ENCODE measurements at regions not wholly inside any gene's neighbourhood (a gene's known extent, or its start where the extent isn't known, plus 50 kb on each side); places are given as distances from the start of the nearest gene placed in this dataset.

DNA sequence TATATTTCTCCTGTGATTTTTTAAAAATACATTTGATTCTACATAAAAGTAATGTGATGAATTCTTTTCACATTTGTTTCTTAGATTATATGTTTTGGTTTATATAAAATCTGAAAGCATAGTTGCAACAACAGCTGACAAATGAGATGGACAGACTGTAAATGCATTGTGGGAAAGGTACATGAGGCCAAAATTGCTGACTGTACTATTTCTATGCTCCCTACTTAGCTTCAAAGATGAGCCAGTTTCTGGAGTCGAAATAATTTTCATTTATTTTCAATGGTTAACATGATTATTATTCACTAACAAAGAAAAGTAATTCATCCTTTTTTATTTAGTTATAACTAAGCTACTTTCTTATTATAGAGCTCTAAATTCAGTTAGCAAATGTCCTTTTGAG lies 441.3 kb upstream of the CCNG1 start:
- H3K27me3 ChIP-seq (ENCODE audit: insufficient read depth, low read length): no peaks in the 10 kb centered on the region
- no peaks in the 10 kb centered on the region for H3K4me1 ChIP-seq (ENCODE audit: insufficient read depth, low read length)
- H3K27ac ChIP-seq (ENCODE audit: low read length): no peak overlapping the region
- no peak overlapping the region for H3K9ac ChIP-seq (ENCODE audit: low read depth, low read length)
- H3K9me3 ChIP-seq (ENCODE audit: insufficient read depth, low read depth, low read length): no peaks in the 10 kb centered on the region
- H3K4me3 ChIP-seq (ENCODE audit: low read length): no peak overlapping the region
- no peaks in the 10 kb centered on the region for H3K36me3 ChIP-seq (ENCODE audit: insufficient read depth, low read depth, low read length)

- no peak overlapping the region for H3K9ac ChIP-seq (ENCODE audit: low read depth, low read length)
- H3K4me1 ChIP-seq (ENCODE audit: insufficient read depth, low read length): no peaks in the 10 kb centered on the region
- no peak overlapping the region for H3K4me3 ChIP-seq (ENCODE audit: low read length)
- H3K9me3 ChIP-seq (ENCODE audit: insufficient read depth, low read depth, low read length): no peaks in the 10 kb centered on the region
- no peaks in the 10 kb centered on the region for H3K36me3 ChIP-seq (ENCODE audit: insufficient read depth, low read depth, low read length)
- no peak overlapping the region for H3K27ac ChIP-seq (ENCODE audit: low read length)
- no peaks in the 10 kb centered on the region for H3K27me3 ChIP-seq (ENCODE audit: insufficient read depth, low read length)
Measured at GRCh38 chr5:163005949-163006348, 431.4 kb upstream of the CCNG1 start.

DNA sequence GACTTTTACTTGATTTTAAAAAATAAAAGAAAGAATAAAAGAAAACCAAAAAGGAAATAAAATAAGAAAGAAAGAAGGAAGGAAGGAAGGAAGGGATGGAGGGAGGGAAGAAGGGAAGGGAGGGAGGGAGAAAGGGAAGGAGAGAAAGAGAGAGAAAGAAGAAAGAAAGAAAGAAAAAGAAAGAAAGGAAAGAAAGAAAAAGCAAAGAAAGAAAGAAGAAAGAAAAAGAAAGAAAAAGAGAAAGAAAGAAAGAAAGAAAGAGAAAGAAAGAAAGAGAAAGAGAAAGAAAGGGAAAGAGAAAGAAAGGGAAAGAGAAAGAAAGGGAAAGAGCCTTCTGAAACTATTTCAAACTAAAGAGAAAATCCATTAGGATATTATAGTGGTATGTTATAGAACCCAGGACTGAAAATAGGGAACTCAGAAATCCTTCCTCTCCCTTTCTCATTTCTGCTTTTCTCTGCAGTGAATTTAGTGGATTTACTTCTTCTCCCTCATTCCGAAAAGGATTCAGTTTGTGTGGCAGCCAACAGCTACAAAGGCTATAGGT lies 414.7 kb upstream of the CCNG1 start:
- no peaks in the 10 kb centered on the region for H3K4me1 ChIP-seq (ENCODE audit: insufficient read depth, low read length)
- no peaks in the 10 kb centered on the region for H3K36me3 ChIP-seq (ENCODE audit: insufficient read depth, low read depth, low read length)
- H3K27me3 ChIP-seq (ENCODE audit: insufficient read depth, low read length): no peaks in the 10 kb centered on the region
- H3K4me3 ChIP-seq (ENCODE audit: low read length): no peak overlapping the region
- no peaks in the 10 kb centered on the region for H3K9me3 ChIP-seq (ENCODE audit: insufficient read depth, low read depth, low read length)
- H3K9ac ChIP-seq (ENCODE audit: low read depth, low read length): no peak overlapping the region
- no peak overlapping the region for H3K27ac ChIP-seq (ENCODE audit: low read length)

GRCh38 chr5:163023846-163024245 lies 413.5 kb upstream of the CCNG1 start:
- Histone ChIP-seq H3K9ac (ENCODE audit: low read depth, low read length) (no peak overlapping the region), H3K27ac (ENCODE audit: low read length) (no peak overlapping the region), H3K27me3 (ENCODE audit: insufficient read depth, low read length) (no peaks in the 10 kb centered on the region), H3K4me3 (ENCODE audit: low read length) (no peak overlapping the region), H3K36me3 (ENCODE audit: insufficient read depth, low read depth, low read length) (no peaks in the 10 kb centered on the region), H3K9me3 (ENCODE audit: insufficient read depth, low read depth, low read length) (no peaks in the 10 kb centered on the region), H3K4me1 (ENCODE audit: insufficient read depth, low read length) (no peaks in the 10 kb centered on the region)

- Histone ChIP-seq H3K27ac (ENCODE audit: low read length) (no peak overlapping the region), H3K36me3 (ENCODE audit: insufficient read depth, low read depth, low read length) (no peaks in the 10 kb centered on the region), H3K27me3 (ENCODE audit: insufficient read depth, low read length) (no peaks in the 10 kb centered on the region), H3K9ac (ENCODE audit: low read depth, low read length) (no peak overlapping the region), H3K4me1 (ENCODE audit: insufficient read depth, low read length) (no peaks in the 10 kb centered on the region), H3K4me3 (ENCODE audit: low read length) (no peak overlapping the region), H3K9me3 (ENCODE audit: insufficient read depth, low read depth, low read length) (no peaks in the 10 kb centered on the region)
Measured at GRCh38 chr5:163024936-163025335, 412.5 kb upstream of the CCNG1 start.

GRCh38 chr5:163033656-163034055 lies 403.7 kb upstream of the CCNG1 start:
- Histone ChIP-seq H3K27me3 (ENCODE audit: insufficient read depth, low read length) (no peaks in the 10 kb centered on the region), H3K9ac (ENCODE audit: low read depth, low read length) (no peak overlapping the region), H3K4me1 (ENCODE audit: insufficient read depth, low read length) (no peaks in the 10 kb centered on the region), H3K9me3 (ENCODE audit: insufficient read depth, low read depth, low read length) (peaks cover 6% of the 10 kb centered on the region), H3K27ac (ENCODE audit: low read length) (no peak overlapping the region), H3K4me3 (ENCODE audit: low read length) (no peak overlapping the region), H3K36me3 (ENCODE audit: insufficient read depth, low read depth, low read length) (no peaks in the 10 kb centered on the region)

DNA sequence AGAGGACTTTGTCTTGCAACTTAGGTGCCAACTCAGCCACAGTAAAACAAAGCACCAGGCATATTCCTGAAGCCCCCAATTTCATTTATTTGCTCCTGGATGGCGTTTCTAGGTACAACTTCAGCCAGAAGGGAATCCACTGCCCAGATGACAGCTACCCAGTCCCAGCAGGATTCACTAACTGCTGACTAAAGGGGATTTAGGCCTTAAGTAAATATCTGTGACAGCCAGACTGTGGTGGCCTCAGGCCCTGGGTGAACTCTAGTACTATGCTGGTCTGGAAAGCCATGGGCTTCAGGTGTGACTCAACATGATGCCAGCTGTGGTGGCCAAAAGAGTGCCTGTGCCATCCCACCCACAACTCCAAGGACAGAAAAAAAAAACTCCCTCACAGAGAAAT lies 396.1 kb upstream of the CCNG1 start:
- Histone ChIP-seq H3K4me1 (ENCODE audit: insufficient read depth, low read length) (no peaks in the 10 kb centered on the region), H3K9ac (ENCODE audit: low read depth, low read length) (no peak overlapping the region), H3K9me3 (ENCODE audit: insufficient read depth, low read depth, low read length) (no peaks in the 10 kb centered on the region), H3K4me3 (ENCODE audit: low read length) (no peak overlapping the region), H3K27ac (ENCODE audit: low read length) (no peak overlapping the region), H3K36me3 (ENCODE audit: insufficient read depth, low read depth, low read length) (no peaks in the 10 kb centered on the region), H3K27me3 (ENCODE audit: insufficient read depth, low read length) (no peaks in the 10 kb centered on the region)

DNA sequence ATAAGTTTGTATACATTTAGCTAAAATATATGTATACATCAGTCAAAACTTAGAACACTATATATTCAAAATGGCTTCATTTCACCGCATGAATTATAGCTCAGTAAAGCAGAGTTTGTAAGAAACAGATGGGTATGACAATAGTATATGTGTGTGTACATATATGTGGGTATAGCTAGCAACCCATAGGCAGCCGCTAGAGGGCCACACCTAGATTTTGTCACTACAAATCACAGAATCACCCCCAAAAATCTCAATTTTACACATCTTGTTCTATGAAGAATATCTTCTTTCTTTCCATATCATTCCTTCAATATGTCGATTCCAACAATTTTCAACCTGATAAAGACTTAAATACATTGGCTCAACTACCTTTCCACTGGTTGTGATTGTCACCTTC lies 357.8 kb upstream of the CCNG1 start:
- no peak overlapping the region for H3K4me3 ChIP-seq (ENCODE audit: low read length)
- no peaks in the 10 kb centered on the region for H3K27me3 ChIP-seq (ENCODE audit: insufficient read depth, low read length)
- H3K9me3 ChIP-seq (ENCODE audit: insufficient read depth, low read depth, low read length): no peaks in the 10 kb centered on the region
- H3K4me1 ChIP-seq (ENCODE audit: insufficient read depth, low read length): no peaks in the 10 kb centered on the region
- H3K9ac ChIP-seq (ENCODE audit: low read depth, low read length): no peak overlapping the region
- H3K36me3 ChIP-seq (ENCODE audit: insufficient read depth, low read depth, low read length): no peaks in the 10 kb centered on the region
- H3K27ac ChIP-seq (ENCODE audit: low read length): no peak overlapping the region

- Histone ChIP-seq H3K36me3 (ENCODE audit: insufficient read depth, low read depth, low read length) (no peaks in the 10 kb centered on the region), H3K9me3 (ENCODE audit: insufficient read depth, low read depth, low read length) (no peaks in the 10 kb centered on the region), H3K27ac (ENCODE audit: low read length) (no peak overlapping the region), H3K9ac (ENCODE audit: low read depth, low read length) (no peak overlapping the region), H3K27me3 (ENCODE audit: insufficient read depth, low read length) (no peaks in the 10 kb centered on the region), H3K4me1 (ENCODE audit: insufficient read depth, low read length) (peaks cover 3% of the 10 kb centered on the region; the same call in 1 of the 2 replicates), H3K4me3 (ENCODE audit: low read length) (no peak overlapping the region)
Measured at GRCh38 chr5:163089230-163089629, 348.2 kb upstream of the CCNG1 start.

DNA sequence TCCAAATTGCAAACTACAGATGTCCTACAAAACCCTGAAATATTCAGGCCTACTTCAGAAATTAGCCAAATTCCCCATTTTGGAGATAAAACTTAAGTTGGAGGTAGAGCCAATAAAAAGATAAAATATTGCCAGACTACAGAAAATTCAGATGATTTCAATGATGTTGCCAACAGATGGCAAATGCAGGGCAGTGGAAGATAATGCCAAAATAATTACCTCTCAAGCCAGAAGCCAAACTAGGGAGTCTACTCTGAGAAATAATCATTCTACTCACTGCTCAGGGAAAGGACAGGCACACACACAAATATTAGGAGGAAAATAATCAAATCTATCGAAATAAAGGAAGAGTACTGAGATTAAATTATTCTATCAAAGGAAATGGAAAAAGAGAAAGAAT lies 347.5 kb upstream of the CCNG1 start:
- H3K9me3 ChIP-seq (ENCODE audit: insufficient read depth, low read depth, low read length): no peaks in the 10 kb centered on the region
- H3K4me1 ChIP-seq (ENCODE audit: insufficient read depth, low read length): peaks cover 3% of the 10 kb centered on the region; the same call in 1 of the 2 replicates
- H3K4me3 ChIP-seq (ENCODE audit: low read length): no peak overlapping the region
- no peak overlapping the region for H3K27ac ChIP-seq (ENCODE audit: low read length)
- no peaks in the 10 kb centered on the region for H3K36me3 ChIP-seq (ENCODE audit: insufficient read depth, low read depth, low read length)
- H3K27me3 ChIP-seq (ENCODE audit: insufficient read depth, low read length): no peaks in the 10 kb centered on the region
- no peak overlapping the region for H3K9ac ChIP-seq (ENCODE audit: low read depth, low read length)

GRCh38 chr5:163094492-163095180 lies 342.8 kb upstream of the CCNG1 start:
- Histone ChIP-seq H3K4me3 (ENCODE audit: low read length) (no peak overlapping the region), H3K27me3 (ENCODE audit: insufficient read depth, low read length) (no peaks in the 10 kb centered on the region), H3K4me1 (ENCODE audit: insufficient read depth, low read length) (peaks cover 4% of the 10 kb centered on the region; the same call in 1 of the 2 replicates), H3K9ac (ENCODE audit: low read depth, low read length) (no peak overlapping the region), H3K36me3 (ENCODE audit: insufficient read depth, low read depth, low read length) (no peaks in the 10 kb centered on the region), H3K9me3 (ENCODE audit: insufficient read depth, low read depth, low read length) (no peaks in the 10 kb centered on the region), H3K27ac (ENCODE audit: low read length) (no peak overlapping the region)

DNA sequence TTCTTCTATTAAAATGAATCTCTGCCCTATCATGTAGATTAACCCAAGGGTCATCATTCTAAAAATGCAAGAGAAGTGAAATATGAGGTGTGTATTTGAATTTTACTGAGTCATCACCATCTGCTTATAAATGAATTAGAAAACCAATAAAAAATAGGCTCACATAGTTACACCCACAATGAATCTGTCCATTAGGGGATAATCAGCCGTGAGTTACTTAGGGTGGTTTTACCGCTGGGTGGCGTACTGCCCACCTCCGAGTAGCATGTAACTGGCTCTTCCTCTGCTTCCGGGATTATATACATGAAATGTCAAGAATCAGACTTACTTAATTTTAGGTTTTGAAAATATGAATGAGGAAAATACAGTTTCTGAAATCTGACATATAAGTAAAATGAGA lies 332.9 kb upstream of the CCNG1 start:
- no peaks in the 10 kb centered on the region for H3K36me3 ChIP-seq (ENCODE audit: insufficient read depth, low read depth, low read length)
- H3K4me1 ChIP-seq (ENCODE audit: insufficient read depth, low read length): peaks cover 9% of the 10 kb centered on the region; the same call in 1 of the 2 replicates
- no peaks in the 10 kb centered on the region for H3K27me3 ChIP-seq (ENCODE audit: insufficient read depth, low read length)
- H3K9me3 ChIP-seq (ENCODE audit: insufficient read depth, low read depth, low read length): no peaks in the 10 kb centered on the region
- H3K9ac ChIP-seq (ENCODE audit: low read depth, low read length): no peak overlapping the region
- H3K4me3 ChIP-seq (ENCODE audit: low read length): no peak overlapping the region
- no peak overlapping the region for H3K27ac ChIP-seq (ENCODE audit: low read length)

Data from iPS-20b (cell line).